OCI-LY7 (cell line): ENCODE measurements at regions not wholly inside any gene's neighbourhood (a gene's known extent, or its start where the extent isn't known, plus 50 kb on each side); places are given as distances from the start of the nearest gene placed in this dataset.

ENCODE experiments used
- BruUV-seq: library from RNA; stranded (reverse); fragments of 400-500 nt; replicated peaks from 2 replicates; lab custom pipeline; 2021; lab: Mats Ljungman, UMichigan
- CTCF ChIA-PET: fragments of 300-600 bp; sonication (Branson Sonifier 250); formaldehyde crosslinking; loops from one replicate; lab custom pipeline; 2022; ENCODE audit warnings: antibody characterized with exemption; ENCODE audit not compliant: unreplicated experiment; lab: Charles Lee
- POLR2A ChIA-PET: fragments of 300-600 bp; sonication (Branson Sonifier 250); formaldehyde crosslinking; loops from one replicate; lab custom pipeline; 2022; ENCODE audit warnings: antibody characterized with exemption; lab: Charles Lee
- DNase-seq: peaks from one replicate; pipeline ENCODE4 v3.0.0-alpha.2; 2015; ENCODE audit warnings: low spot score
- H2AFZ ChIP-seq: fragments of 200-600 bp; sonication (generic), shearing (Covaris generic); 2 replicates; pipeline ENCODE4 v1.6.1; 2014; ENCODE audit warnings: mild to moderate bottlenecking, antibody characterized with exemption, low read length, moderate library complexity
- H3K27ac ChIP-seq: fragments of 200-600 bp; sonication (generic); 2 replicates; pipeline ENCODE4 v1.5.1; 2014; ENCODE audit warnings: mixed run types, low read depth, mild to moderate bottlenecking, moderate library complexity, low read length, inconsistent platforms; ENCODE audit not compliant: poor library complexity, severe bottlenecking
- H3K36me3 ChIP-seq: fragments of 200-600 bp; sonication (generic); 2 replicates; pipeline ENCODE4 v1.6.1; 2014; ENCODE audit warnings: mild to moderate bottlenecking, antibody characterized with exemption, low read length, moderate library complexity, mixed read lengths; ENCODE audit not compliant: insufficient read depth
- H3K4me1 ChIP-seq: fragments of 200-600 bp; sonication (generic); 2 replicates; pipeline ENCODE4 v1.5.1; 2014; ENCODE audit warnings: mild to moderate bottlenecking, low read length; ENCODE audit not compliant: insufficient read depth, poor library complexity, severe bottlenecking
- H3K4me2 ChIP-seq: fragments of 200-600 bp; sonication (generic); 2 replicates; pipeline ENCODE4 v1.6.1; 2014; ENCODE audit warnings: mild to moderate bottlenecking, low read length
- H3K4me3 ChIP-seq: fragments of 200-600 bp; sonication (generic); 2 replicates; pipeline ENCODE4 v1.5.1; 2014; ENCODE audit warnings: mild to moderate bottlenecking, low read depth, low read length; ENCODE audit not compliant: poor library complexity, severe bottlenecking
- H3K79me2 ChIP-seq: fragments of 200-600 bp; sonication (generic); 2 replicates; pipeline ENCODE4 v1.6.1; 2016; ENCODE audit warnings: low read depth, mild to moderate bottlenecking, low read length, moderate library complexity, mixed read lengths; ENCODE audit not compliant: insufficient read depth
- H3K9me2 ChIP-seq: fragments of 200-600 bp; sonication (generic); 2 replicates; pipeline ENCODE4 v1.6.1; 2016; ENCODE audit warnings: mild to moderate bottlenecking, low read length, mixed read lengths; ENCODE audit not compliant: insufficient read depth
- H3K9me3 ChIP-seq: fragments of 200-600 bp; sonication (generic); 2 replicates; pipeline ENCODE4 v1.6.1; 2014; ENCODE audit warnings: mild to moderate bottlenecking, mixed run types, low read length, mixed read lengths
- H4K20me1 ChIP-seq: fragments of 200-600 bp; sonication (generic); 2 replicates; pipeline ENCODE4 v1.6.1; 2014; ENCODE audit warnings: mild to moderate bottlenecking, antibody characterized with exemption, low read length, moderate library complexity, mixed read lengths; ENCODE audit not compliant: insufficient read depth
- EZH2phosphoT487 ChIP-seq: fragments of 200-600 bp; sonication (generic); IDR thresholded peaks from 2 replicates; pipeline ENCODE4 v1.6.1; 2018; ENCODE audit warnings: low read depth, borderline replicate concordance, mild to moderate bottlenecking, mixed run types, antibody characterized with exemption, low read length, moderate library complexity, mixed read lengths
- intact Hi-C: fragments of 100-400 bp; cut with micrococcal nuclease; formaldehyde crosslinking; loops from one replicate; pipeline ENCODE4 v1.10.0; 2022; ENCODE audit not compliant: unreplicated experiment
- TF ChIP-seq, protein P1 (sequence below): fragments of 200-600 bp; sonication (generic); conservative IDR thresholded peaks from 2 replicates; pipeline ENCODE4 v1.5.1; 2014; ENCODE audit warnings: mild to moderate bottlenecking, antibody characterized with exemption, low read length, moderate library complexity, mixed read lengths

DNA sequence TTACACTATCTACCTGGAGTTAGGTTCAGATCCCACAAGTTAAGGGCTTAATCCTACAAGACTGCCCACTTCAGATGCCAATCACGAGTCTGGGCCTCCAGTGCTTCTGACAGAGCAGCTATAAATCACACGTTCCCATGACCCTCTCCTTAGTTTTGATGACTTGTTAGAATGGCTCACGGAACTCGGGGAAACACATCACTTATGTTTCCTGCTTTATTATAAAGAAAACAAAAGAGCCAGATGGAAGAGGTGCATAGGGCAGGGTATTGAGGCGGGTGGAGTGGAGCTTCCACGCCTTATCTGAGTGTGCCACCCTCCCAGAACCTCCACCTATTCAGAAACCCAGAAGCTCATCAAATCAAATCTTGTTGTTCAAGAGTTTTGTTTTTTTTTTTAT is 170.8 kb downstream of the MOBP start:
- H3K27ac ChIP-seq = no peak overlapping the region
- H2AFZ ChIP-seq = no peak overlapping the region
- H3K79me2 ChIP-seq = no peaks in the 10 kb centered on the region
- H3K4me2 ChIP-seq = no peak overlapping the region
- H3K36me3 ChIP-seq = no peaks in the 10 kb centered on the region
- H4K20me1 ChIP-seq = no peaks in the 10 kb centered on the region
- intact Hi-C loops = no loop called here
- BruUV-seq = no TSS peak
- H3K9me2 ChIP-seq = no peaks in the 10 kb centered on the region
- TF ChIP-seq, protein P1, sequence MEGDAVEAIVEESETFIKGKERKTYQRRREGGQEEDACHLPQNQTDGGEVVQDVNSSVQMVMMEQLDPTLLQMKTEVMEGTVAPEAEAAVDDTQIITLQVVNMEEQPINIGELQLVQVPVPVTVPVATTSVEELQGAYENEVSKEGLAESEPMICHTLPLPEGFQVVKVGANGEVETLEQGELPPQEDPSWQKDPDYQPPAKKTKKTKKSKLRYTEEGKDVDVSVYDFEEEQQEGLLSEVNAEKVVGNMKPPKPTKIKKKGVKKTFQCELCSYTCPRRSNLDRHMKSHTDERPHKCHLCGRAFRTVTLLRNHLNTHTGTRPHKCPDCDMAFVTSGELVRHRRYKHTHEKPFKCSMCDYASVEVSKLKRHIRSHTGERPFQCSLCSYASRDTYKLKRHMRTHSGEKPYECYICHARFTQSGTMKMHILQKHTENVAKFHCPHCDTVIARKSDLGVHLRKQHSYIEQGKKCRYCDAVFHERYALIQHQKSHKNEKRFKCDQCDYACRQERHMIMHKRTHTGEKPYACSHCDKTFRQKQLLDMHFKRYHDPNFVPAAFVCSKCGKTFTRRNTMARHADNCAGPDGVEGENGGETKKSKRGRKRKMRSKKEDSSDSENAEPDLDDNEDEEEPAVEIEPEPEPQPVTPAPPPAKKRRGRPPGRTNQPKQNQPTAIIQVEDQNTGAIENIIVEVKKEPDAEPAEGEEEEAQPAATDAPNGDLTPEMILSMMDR = no peak
- TF ChIP-seq EZH2phosphoT487 = no peak
- DNase-seq = no peak
- no peak overlapping the region for H3K4me3 ChIP-seq
- POLR2A ChIA-PET = interaction anchor here (0.8 kb wide), 1 partner anchor 14 kb away, joined by 3 read pairs; no protein-coding TSS in a partner anchor
- H3K9me3 ChIP-seq = no peaks in the 10 kb centered on the region
- H3K4me1 ChIP-seq = no peaks in the 10 kb centered on the region
- CTCF ChIA-PET = no interaction called here

DNA sequence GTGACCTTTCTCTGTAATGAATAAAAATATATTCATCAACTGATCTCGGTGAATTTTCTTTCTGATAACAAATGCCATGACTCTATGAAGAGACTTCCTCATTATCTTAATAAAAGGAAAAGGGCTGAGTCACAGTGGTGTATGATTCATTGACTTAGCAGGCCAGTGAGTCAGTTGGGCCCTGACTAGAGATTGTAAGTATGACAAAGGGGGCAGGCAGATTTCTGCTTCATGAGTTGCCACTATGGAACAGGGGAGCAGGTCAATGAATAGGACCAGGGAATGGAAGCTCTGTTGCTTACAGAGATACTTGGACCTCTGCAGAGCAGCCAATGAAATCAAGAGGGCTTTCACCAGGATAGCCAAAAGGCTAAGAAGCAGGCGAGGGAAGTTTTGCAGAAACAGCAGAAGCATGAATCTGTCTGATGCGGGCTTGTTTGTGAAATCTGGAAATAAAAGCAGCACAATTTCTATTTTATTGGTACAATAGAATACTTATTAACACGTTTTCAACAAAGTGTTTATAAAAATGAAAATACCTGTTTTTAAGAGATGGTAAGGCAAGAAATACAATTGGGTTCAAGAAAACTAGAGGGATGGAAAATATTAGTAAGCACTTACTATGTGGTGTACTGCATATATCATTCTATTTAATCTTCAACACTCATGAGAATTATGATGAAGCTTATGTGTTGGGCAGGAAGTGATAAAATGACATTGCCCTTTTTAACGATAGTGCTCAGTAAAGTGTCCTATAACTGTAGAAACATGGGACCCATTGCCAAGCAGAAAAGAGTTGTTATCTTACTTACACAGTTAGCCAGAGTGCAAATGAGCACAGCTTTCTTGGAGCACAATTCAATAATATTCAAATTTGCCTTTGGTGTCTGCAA is 169.8 kb upstream of the MYRIP start:
- Histone ChIP-seq H3K36me3 (no peaks in the 10 kb centered on the region), H3K4me1 (no peaks in the 10 kb centered on the region), H2AFZ (no peak overlapping the region), H3K9me3 (no peaks in the 10 kb centered on the region), H4K20me1 (no peaks in the 10 kb centered on the region), H3K27ac (no peak overlapping the region), H3K79me2 (no peaks in the 10 kb centered on the region), H3K4me3 (no peak overlapping the region), H3K9me2 (no peaks in the 10 kb centered on the region), H3K4me2 (no peak overlapping the region)
- no peak for DNase-seq
- CTCF ChIA-PET = no interaction called here
- intact Hi-C loops = no loop called here
- POLR2A ChIA-PET = no interaction called here
- TF ChIP-seq, protein P1 = no peak
- TF ChIP-seq EZH2phosphoT487 = no peak
- BruUV-seq = no TSS peak

DNA sequence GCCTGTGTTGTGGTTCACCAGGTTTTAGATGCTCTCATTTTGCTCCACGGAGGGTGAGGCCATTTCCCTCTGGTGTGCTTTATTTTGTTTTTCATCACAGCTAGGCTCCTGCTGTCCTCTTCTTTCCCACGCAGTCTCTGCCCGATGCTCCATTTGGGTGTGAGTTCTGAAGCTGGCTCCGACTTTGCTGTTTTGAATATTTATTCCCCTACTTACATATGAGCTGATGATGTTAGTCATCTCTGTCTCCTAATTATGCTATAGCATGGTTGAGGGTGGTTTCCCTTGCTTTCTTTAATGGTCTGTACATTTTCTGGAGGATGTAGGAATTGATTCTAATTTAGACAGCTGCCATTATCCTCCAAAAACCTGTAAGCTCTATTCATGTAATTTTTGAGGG is 168.1 kb upstream of the MYRIP start:
- ChIA-PET CTCF (no interaction called here), POLR2A (no interaction called here)
- intact Hi-C loops = no loop called here
- Histone ChIP-seq H3K36me3 (no peaks in the 10 kb centered on the region), H3K79me2 (no peaks in the 10 kb centered on the region), H3K4me2 (no peak overlapping the region), H3K4me1 (no peaks in the 10 kb centered on the region), H3K27ac (no peak overlapping the region), H3K9me2 (no peaks in the 10 kb centered on the region), H3K9me3 (no peaks in the 10 kb centered on the region), H4K20me1 (no peaks in the 10 kb centered on the region), H2AFZ (no peak overlapping the region), H3K4me3 (no peak overlapping the region)
- no peak for DNase-seq
- BruUV-seq = no TSS peak
- TF ChIP-seq EZH2phosphoT487 = no peak
- TF ChIP-seq, protein P1 = no peak
